ENCODE measurements at regions not wholly inside any gene's neighbourhood (a gene's known extent, or its start where the extent isn't known, plus 50 kb on each side); places are given as distances from the start of the nearest gene placed in this dataset.

GRCh38 chr14:87013583-87013982, 979.4 kb downstream of the GALC start:
- TF ChIP-seq CTCF (IDR thresholded peaks at IDR 0.05) (no peak), POLR2A (IDR thresholded peaks at IDR 0.05) (no peak)

All from thyroid gland (tissue), 4 donors.